Inflammatory macrophage treated with lipopolysaccharide for 4 hours (primary cell): ENCODE measurements at regions not wholly inside any gene's neighbourhood (a gene's known extent, or its start where the extent isn't known, plus 50 kb on each side); places are given as distances from the start of the nearest gene placed in this dataset.
A peak's percentile ranks its signal among the peaks of the same experiment; 100 is the strongest.

Experiments used
- DNase-seq: peaks from one replicate; pipeline ENCODE4 v3.0.0-alpha.2; 2020

DNA sequence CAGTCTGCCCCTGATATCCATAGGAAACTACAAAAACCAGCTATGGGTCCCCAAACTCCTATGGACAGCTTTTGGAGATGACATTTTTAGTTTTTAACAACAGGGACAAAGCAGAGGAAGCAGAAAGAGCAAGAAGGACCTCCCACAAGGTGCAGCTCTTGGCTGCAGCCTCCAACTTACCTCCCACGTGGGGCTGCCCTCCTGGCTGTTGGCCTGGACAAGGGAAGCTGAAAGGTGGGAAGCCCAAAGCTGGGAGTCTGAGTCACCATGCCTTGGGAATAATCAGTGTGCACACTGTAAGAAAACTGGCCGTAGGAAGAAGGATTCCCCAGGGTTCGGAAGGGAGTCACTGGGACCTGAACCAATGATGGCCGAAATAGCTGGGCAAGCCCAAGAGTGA is 51.8 kb upstream of the PAX1 start:
- DNase-seq = no peak

DNA sequence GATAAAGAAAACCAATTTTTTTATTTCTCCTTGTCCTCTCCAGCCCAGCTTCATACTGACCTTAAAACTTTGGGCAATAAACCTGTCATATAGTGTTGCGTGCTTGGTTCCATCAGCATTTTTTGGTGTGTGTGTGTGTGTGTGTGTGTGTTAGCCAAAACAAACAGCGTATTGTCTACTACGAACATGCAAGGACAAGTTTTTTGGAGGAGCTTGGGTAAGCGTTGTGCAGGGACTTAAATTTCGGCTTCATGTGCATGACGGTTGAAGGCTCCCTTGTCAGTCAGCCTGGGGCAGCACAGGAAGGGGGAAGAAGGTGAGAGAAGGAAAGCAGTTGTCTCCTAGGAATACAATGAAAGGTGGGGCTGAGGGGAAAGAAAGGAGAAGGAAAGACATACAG is 62.0 kb upstream of the PAX1 start:
- DNase-seq = no peak

GRCh38 chr20:21640556-21640955 is 64.9 kb upstream of the PAX1 start:
- no peak for DNase-seq

- DNase-seq = no peak
These were observed 71.6 kb upstream of the PAX1 start for GRCh38 chr20:21633829-21634228.

DNA sequence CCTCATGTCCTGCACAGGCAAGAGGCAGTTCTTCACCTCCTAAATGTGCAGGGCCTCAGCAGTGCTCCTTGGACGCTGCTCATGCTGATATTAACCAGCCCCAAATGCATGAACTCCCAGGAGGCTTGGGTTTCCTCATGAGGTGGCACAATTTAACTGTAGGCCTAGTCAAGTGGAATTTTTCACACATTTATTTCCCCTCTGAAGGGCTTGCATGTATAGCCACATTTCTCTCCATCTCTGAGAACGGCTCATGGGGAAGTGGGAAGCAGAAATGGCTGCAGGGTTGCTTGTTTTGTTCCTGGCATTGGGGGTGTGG is 72.8 kb upstream of the PAX1 start:
- no peak for DNase-seq

GRCh38 chr20:21632031-21632734 is 73.3 kb upstream of the PAX1 start:
- no peak for DNase-seq

DNA sequence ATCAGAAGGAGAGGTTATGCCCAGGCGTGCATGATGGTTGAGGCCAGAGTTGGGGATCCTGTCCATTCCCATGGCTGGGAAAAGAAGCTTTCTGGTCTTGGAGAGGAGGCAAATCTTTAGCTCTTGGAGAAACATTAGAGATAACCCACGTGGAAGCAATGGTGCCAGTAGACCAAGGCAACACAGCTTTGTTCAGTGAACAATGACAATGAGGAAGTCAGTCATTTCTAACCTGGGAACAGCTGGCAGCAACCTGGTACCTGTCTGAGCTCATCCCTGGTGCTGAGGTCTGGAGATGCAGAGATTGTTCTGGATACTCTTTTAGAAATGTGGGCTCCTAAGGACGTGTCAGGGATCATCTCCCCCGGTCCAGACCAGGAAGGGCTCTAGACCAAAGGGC is 76.7 kb upstream of the PAX1 start:
- DNase-seq = no peak

GRCh38 chr20:21623781-21624094 is 81.7 kb upstream of the PAX1 start:
- DNase-seq = no peak

- peak; percentile 16 for DNase-seq
These were observed 82.2 kb upstream of the PAX1 start for GRCh38 chr20:21623074-21623780.

DNA sequence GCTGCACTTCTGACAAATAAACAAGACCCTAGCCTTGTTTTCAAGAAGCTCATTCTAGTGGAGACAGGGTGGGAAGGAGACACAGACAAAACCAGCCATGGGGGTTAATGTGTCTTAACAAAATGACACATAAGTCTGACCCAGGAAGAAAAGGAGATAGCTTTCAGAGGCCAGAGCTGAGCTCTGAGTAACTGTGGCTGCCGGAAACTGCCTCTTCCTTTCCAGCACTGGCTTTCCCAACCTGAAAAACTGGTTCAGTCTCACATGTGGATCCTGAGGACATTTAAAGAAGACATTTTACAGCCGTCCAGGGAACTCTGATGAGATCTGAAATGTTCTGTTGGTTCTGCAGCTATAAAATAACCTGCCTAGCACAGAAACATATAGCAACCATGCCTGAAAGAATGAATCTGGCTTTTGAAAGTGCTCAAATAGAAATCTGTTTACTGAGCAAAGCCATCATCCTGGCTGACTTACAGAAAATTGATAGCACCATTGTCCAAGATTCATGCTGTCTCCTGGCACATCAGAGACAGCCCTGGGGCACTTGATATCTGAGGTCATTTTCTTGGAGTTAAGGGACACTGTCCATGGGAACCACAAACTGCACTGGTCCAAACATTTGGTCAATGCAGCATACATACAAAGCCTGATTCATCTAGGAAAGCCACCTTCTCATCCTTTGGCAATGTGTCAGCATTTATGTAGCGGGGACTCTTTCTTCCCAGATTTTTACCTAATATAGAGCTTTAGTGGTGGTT is 83.2 kb upstream of the PAX1 start:
- DNase-seq = no peak

- DNase-seq = no peak
These were observed 86.6 kb upstream of the PAX1 start for GRCh38 chr20:21618759-21619416.

DNA sequence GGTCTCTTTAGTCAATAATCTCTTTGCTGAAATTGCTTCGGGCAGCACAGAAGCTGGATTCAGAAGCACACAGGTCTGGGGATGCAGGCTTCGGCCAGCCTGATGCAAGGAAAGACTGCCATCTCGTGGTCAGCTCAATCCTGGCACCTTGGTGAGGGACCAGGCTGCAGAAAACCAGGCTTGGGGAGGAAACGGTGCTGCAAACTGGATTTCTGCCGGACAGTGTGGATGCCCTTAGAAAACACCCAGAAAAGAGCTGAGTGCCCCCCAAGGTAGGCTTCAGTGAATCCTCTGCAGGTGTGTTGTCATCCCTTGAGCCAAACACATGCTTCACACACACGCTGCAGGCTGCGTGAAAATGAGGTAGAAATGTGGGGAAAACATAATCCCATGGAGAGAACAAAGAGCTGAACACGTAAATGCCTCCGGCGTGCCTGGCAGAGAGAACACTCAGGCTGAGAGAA is 89.8 kb upstream of the PAX1 start:
- peak; percentile 10 for DNase-seq

GRCh38 chr20:21614980-21615379 is 90.5 kb upstream of the PAX1 start:
- DNase-seq = no peak

DNA sequence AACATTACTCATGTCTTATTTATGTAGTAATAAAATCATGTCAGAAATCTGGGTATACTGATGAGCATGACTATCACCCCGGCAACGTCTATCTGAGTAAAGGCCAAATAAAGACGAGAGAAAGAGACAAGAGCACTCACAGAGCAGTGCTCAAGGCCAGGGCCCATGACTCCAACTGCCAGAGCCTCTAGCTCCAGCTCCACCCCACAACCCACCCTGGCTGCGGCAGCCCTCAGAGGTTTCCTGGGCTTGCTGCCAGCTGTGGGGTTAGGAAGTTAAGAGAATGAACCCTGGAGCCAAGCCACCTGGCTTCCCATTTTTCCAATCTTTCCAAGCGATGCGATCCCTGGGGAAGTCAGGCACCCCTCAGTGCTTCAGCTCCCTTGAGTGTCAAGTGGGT is 92.0 kb upstream of the PAX1 start:
- no peak for DNase-seq

- no peak for DNase-seq
These were observed 95.5 kb upstream of the PAX1 start for GRCh38 chr20:21609981-21610380.

DNA sequence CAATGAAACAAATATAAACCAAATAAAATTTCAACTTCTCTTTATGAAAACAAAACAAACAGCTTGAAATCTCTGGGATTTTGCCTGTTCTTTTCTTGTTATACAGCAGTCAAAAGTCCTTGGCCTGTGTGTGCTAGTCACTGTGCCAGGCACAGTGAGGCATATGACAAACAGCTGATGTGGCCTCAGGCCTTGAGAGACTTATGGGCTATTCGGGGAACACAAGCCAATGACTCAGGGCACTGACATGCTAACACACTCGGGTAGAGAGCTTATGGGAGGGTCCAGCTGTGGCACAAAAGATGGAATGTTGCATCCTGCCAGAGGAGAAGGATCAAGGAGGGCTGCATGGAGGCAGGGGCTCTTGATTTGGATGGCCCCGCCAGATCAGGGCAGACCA is 95.4 kb upstream of the NKX2-2 start:
- DNase-seq = no peak

GRCh38 chr20:21608777-21609176 is 94.9 kb upstream of the NKX2-2 start:
- DNase-seq = no peak

GRCh38 chr20:21607971-21608725 is 94.3 kb upstream of the NKX2-2 start:
- no peak for DNase-seq

DNA sequence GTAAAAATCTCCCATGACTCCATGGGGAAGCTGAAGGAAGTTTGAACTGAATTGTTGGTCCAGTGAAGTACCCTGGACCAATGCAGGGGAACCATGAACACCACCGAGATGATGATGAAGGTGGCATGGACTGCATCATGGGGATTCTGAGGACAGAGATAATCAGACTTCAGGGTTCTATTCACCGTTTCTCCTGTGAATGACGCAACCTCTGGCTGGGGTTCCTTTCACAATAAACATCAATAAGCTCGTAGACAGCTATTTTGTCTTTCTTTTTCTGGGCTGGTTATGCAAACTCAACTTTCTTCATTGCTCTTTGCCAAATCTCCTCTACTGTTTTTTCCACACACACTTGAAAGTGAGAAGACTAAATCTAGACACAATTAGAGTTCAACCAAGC is 87.9 kb upstream of the NKX2-2 start:
- no peak for DNase-seq

- DNase-seq = no peak
These were observed 72.8 kb upstream of the NKX2-2 start for GRCh38 chr20:21586682-21587081.

DNA sequence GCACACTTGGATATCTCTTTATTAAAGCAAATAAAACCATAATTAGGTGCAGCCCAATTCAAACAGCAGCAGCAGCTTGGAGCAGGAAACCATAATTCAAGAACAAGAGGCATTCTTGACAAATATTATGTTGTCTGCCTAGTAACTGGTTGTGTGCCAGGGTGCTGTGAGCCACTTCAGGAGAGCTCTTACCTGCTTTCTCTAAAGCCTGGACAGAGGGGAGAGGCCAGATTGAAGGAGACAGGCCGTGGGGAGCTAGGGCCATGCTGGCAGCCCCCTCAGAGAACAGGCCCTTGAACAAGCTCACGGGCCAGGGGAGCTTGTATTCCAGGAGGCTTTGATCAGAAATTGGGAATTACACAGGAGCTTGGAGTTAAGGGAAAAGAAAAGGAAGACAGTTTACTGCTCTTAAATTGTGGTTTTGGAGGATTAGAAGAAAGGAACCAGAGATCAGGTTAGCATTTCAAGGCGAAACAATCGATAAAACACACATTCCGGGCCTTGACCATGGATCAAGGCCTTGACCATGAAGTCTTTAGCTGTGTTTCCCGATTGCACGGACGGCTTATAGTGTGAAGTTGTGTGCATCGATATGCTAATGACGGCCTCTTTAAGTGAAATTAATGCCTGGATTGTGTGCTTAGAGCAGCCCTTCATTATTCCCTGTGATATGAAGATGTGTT is 69.8 kb upstream of the NKX2-2 start:
- DNase-seq = no peak

DNA sequence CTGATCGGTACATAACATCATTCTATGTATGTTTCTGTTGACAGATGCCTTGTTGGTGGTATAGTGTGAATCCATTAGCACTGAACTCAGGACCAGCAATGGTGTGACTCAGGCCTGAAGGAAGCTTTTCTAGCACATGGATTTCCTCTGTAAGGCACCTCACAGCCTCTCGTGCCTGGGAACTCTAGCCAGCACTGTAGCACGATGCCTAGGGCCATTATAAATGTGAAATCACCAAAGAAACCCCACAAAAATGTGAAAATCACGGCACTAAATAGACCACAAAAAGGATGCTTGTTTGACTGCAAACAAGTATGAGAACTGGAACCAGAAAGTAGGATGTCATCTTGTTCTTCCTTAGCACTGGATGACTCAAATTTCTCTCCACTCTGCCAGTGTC is 63.7 kb upstream of the NKX2-2 start:
- DNase-seq = no peak
